WTC11 (cell line): ENCODE measurements at regions not wholly inside any gene's neighbourhood (a gene's known extent, or its start where the extent isn't known, plus 50 kb on each side); places are given as distances from the start of the nearest gene placed in this dataset.

ENCODE experiments used
- ATAC-seq: fragments of 200-7000 bp; cut with Tn5 transposase; 2 replicates; pipeline ENCODE4 v1.10.0; 2021; ENCODE audit warnings: mild to moderate bottlenecking, moderate library complexity
- CTCF ChIA-PET: fragments of 300-600 bp; sonication (Branson Sonifier 250); formaldehyde crosslinking; loops from one replicate; lab custom pipeline; 2021; ENCODE audit warnings: antibody characterized with exemption; lab: Charles Lee
- POLR2A ChIA-PET: fragments of 350-600 bp; sonication (Branson Sonifier 250); formaldehyde crosslinking; loops from one replicate; lab custom pipeline; 2021; ENCODE audit warnings: antibody characterized with exemption; lab: Charles Lee
- DNase-seq: peaks from one replicate; pipeline ENCODE4 v3.0.0; 2021; ENCODE audit warnings: low spot score
- H3K27ac Mint-ChIP-seq: 2 replicates; pipeline ENCODE4 v1.8.0; 2021; ENCODE audit warnings: mixed read lengths
- H3K27me3 Mint-ChIP-seq: 2 replicates; pipeline ENCODE4 v1.8.0; 2021; ENCODE audit warnings: low read depth, mild to moderate bottlenecking, moderate library complexity, mixed read lengths
- H3K36me3 Mint-ChIP-seq: 2 replicates; pipeline ENCODE4 v1.8.0; 2021; ENCODE audit warnings: mixed read lengths
- H3K4me1 Mint-ChIP-seq: 2 replicates; pipeline ENCODE4 v1.8.0; 2022; ENCODE audit warnings: mixed read lengths
- H3K4me3 Mint-ChIP-seq: 2 replicates; pipeline ENCODE4 v1.8.0; 2021; ENCODE audit warnings: mild to moderate bottlenecking, moderate library complexity, mixed read lengths
- H3K9me3 Mint-ChIP-seq: 2 replicates; pipeline ENCODE4 v1.8.0; 2021; ENCODE audit warnings: mixed read lengths
- CBFB ChIP-seq: sonication (generic); formaldehyde crosslinking; IDR thresholded peaks from 2 replicates; pipeline ENCODE4 v1.8.1; 2022; ENCODE audit warnings: mild to moderate bottlenecking, low read depth, missing genetic modification reagents
- E2F4 ChIP-seq: sonication (generic); formaldehyde crosslinking; IDR thresholded peaks from 2 replicates; pipeline ENCODE4 v1.8.1; 2022; ENCODE audit warnings: low read depth, mild to moderate bottlenecking, moderate library complexity, missing genetic modification reagents, borderline replicate concordance
- ERG ChIP-seq: fragments of 250-450 bp; sonication (Bioruptor Pico); IDR thresholded peaks from 2 replicates; pipeline ENCODE4 v1.8.0; 2021; ENCODE audit warnings: mild to moderate bottlenecking
- FOXP1 ChIP-seq: sonication (generic); formaldehyde crosslinking; IDR thresholded peaks from 2 replicates; pipeline ENCODE4 v1.8.0; 2022; ENCODE audit warnings: missing genetic modification reagents, mild to moderate bottlenecking, moderate library complexity, borderline replicate concordance
- GABPB1 ChIP-seq: sonication (generic); formaldehyde crosslinking; IDR thresholded peaks from 2 replicates; pipeline ENCODE4 v1.8.1; 2023; ENCODE audit warnings: mild to moderate bottlenecking, missing genetic modification reagents
- IRF1 ChIP-seq: sonication (generic); formaldehyde crosslinking; IDR thresholded peaks from 2 replicates; pipeline ENCODE4 v1.8.0; 2023; ENCODE audit warnings: missing genetic modification reagents
- KAT7 ChIP-seq: sonication (generic); formaldehyde crosslinking; IDR thresholded peaks from 2 replicates; pipeline ENCODE4 v1.8.1; 2023; ENCODE audit warnings: missing genetic modification reagents, mild to moderate bottlenecking, borderline replicate concordance
- MXD4 ChIP-seq: fragments of 250-450 bp; sonication (Bioruptor Pico); IDR thresholded peaks from 2 replicates; pipeline ENCODE4 v1.8.0; 2021; ENCODE audit warnings: mild to moderate bottlenecking, moderate library complexity, borderline replicate concordance
- STAT6 ChIP-seq: sonication (generic); formaldehyde crosslinking; conservative IDR thresholded peaks from 2 replicates; pipeline ENCODE4 v1.8.1; 2023; ENCODE audit warnings: mild to moderate bottlenecking, low read depth, missing genetic modification reagents, moderate library complexity
- ZBTB21 ChIP-seq: sonication (generic); formaldehyde crosslinking; IDR thresholded peaks from 2 replicates; pipeline ENCODE4 v1.8.1; 2023; ENCODE audit warnings: mild to moderate bottlenecking, missing genetic modification reagents, borderline replicate concordance
- ZNF263 ChIP-seq: sonication (generic); formaldehyde crosslinking; IDR thresholded peaks from 2 replicates; pipeline ENCODE4 v1.8.1; 2022; ENCODE audit warnings: low read depth, mild to moderate bottlenecking, moderate library complexity, missing genetic modification reagents
- ZNF416 ChIP-seq: fragments of 250-450 bp; sonication (Bioruptor Pico); IDR thresholded peaks from 2 replicates; pipeline ENCODE4 v1.9.0; 2021; ENCODE audit warnings: mild to moderate bottlenecking, inconsistent platforms
- TF ChIP-seq, protein P1 (sequence below): sonication (generic); formaldehyde crosslinking; IDR thresholded peaks from 2 replicates; pipeline ENCODE4 v1.8.1; 2022; ENCODE audit warnings: mild to moderate bottlenecking, moderate library complexity, missing genetic modification reagents
- TF ChIP-seq, protein P2 (sequence below): sonication (generic); formaldehyde crosslinking; IDR thresholded peaks from 2 replicates; pipeline ENCODE4 v1.8.0; 2023; ENCODE audit warnings: missing genetic modification reagents, mild to moderate bottlenecking, borderline replicate concordance

- no peak for ATAC-seq
- TF ChIP-seq KAT7 (CRISPR knock-in tag), result no peak
- TF ChIP-seq, all 79 proteins: peak for 0
- Mint-ChIP-seq H3K4me1 (no peaks in the 10 kb centered on the region), H3K27ac (no peak overlapping the region), H3K27me3 (no peaks in the 10 kb centered on the region), H3K4me3 (no peak overlapping the region), H3K36me3 (no peaks in the 10 kb centered on the region), H3K9me3 (peaks cover 8% of the 10 kb centered on the region)
- CTCF ChIA-PET, result no interaction called here
- no peak for DNase-seq
- POLR2A ChIA-PET, result no interaction called here
Observed at GRCh38 chr11:15699978-15700377, 585.3 kb downstream of the INSC start.

DNA sequence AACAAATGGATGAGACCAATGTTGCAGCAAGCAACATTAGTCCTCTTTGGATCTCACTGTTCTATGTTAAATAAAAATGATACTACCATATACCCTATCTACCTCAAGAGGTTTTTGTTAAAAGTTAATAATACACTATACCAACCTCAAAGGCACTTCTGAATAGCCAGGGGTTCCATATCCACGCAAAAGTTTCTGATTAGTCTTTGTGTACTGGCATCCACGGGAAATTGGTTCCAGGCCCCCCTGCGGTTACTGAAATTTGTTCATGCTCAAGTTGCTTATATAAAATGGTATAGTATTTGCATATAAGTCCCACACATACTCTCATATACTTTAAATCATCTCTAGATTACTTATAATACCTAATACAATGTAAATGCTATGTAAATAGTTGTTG, 585.7 kb downstream of the INSC start:
- Mint-ChIP-seq H3K9me3 (peaks cover 10% of the 10 kb centered on the region), H3K4me3 (no peak overlapping the region), H3K27me3 (no peaks in the 10 kb centered on the region), H3K27ac (no peak overlapping the region), H3K4me1 (no peaks in the 10 kb centered on the region), H3K36me3 (no peaks in the 10 kb centered on the region)
- TF ChIP-seq ERG (CRISPR knock-in tag) (no peak), ZNF416 (no peak), ZNF263 (CRISPR knock-in tag) (no peak), IRF1 (CRISPR knock-in tag) (no peak), MXD4 (CRISPR knock-in tag) (no peak), FOXP1 (CRISPR knock-in tag) (no peak), CBFB (CRISPR knock-in tag) (no peak), E2F4 (CRISPR knock-in tag) (no peak), STAT6 (CRISPR knock-in tag) (no peak), ZBTB21 (CRISPR knock-in tag) (no peak), GABPB1 (CRISPR knock-in tag) (no peak)
- TF ChIP-seq, protein P1, sequence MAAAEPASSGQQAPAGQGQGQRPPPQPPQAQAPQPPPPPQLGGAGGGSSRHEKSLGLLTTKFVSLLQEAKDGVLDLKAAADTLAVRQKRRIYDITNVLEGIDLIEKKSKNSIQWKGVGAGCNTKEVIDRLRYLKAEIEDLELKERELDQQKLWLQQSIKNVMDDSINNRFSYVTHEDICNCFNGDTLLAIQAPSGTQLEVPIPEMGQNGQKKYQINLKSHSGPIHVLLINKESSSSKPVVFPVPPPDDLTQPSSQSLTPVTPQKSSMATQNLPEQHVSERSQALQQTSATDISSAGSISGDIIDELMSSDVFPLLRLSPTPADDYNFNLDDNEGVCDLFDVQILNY, result no peak
- TF ChIP-seq, protein P2, sequence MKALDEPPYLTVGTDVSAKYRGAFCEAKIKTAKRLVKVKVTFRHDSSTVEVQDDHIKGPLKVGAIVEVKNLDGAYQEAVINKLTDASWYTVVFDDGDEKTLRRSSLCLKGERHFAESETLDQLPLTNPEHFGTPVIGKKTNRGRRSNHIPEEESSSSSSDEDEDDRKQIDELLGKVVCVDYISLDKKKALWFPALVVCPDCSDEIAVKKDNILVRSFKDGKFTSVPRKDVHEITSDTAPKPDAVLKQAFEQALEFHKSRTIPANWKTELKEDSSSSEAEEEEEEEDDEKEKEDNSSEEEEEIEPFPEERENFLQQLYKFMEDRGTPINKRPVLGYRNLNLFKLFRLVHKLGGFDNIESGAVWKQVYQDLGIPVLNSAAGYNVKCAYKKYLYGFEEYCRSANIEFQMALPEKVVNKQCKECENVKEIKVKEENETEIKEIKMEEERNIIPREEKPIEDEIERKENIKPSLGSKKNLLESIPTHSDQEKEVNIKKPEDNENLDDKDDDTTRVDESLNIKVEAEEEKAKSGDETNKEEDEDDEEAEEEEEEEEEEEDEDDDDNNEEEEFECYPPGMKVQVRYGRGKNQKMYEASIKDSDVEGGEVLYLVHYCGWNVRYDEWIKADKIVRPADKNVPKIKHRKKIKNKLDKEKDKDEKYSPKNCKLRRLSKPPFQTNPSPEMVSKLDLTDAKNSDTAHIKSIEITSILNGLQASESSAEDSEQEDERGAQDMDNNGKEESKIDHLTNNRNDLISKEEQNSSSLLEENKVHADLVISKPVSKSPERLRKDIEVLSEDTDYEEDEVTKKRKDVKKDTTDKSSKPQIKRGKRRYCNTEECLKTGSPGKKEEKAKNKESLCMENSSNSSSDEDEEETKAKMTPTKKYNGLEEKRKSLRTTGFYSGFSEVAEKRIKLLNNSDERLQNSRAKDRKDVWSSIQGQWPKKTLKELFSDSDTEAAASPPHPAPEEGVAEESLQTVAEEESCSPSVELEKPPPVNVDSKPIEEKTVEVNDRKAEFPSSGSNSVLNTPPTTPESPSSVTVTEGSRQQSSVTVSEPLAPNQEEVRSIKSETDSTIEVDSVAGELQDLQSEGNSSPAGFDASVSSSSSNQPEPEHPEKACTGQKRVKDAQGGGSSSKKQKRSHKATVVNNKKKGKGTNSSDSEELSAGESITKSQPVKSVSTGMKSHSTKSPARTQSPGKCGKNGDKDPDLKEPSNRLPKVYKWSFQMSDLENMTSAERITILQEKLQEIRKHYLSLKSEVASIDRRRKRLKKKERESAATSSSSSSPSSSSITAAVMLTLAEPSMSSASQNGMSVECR (CRISPR knock-in tag), result no peak
- ATAC-seq, result no peak
- CTCF ChIA-PET, result no interaction called here
- no peak for DNase-seq
- POLR2A ChIA-PET, result no interaction called here
